ENCODE measurements at regions not wholly inside any gene's neighbourhood (a gene's known extent, or its start where the extent isn't known, plus 50 kb on each side); places are given as distances from the start of the nearest gene placed in this dataset.

DNA sequence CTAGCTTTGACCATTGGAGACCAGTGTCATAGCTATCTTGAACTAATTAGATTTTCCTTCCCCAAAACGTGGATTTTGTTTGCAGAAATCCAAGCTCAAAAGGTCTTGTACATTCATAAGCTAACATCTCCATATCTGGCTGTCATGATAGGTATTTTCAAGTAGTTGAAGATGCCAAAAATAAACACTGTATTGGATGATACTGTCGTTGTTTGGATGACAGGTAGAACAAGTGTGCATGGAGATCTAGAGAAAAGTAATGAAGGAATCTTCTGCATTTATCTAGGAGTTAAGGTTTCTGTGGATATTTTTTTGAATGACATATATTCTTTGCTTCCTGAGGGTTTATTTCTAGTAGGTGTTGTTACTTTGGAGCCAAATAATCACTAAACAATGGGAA, 1696.1 kb downstream of the SI start (continued):
- TF ChIP-seq NR0B1 (IDR thresholded peaks at IDR 0.05; ENCODE audit: partially characterized antibody) = no peak

DNA sequence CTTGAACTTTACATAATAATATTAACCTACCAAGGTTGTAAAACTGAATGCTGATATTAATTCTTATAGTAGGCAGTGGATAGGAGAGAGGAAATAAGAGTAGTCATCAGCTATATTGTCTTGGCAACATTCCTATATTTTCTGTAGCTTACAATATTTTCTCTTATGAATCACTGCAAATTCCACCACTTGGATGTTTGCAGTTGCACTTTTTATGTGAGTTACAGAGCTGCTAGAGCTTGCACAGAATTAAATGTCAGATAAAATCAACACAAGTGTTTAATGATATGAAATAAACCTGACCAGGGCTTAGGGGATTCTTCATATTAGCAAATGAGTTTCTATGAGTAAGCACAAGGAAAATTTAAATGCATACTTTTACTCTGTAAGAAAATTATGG, 1710.1 kb downstream of the SI start:
- no peak overlapping the region for H3K9ac ChIP-seq (ENCODE audit: insufficient read depth in 1 of 2, low read depth in 2 of 2, low read length in 2 of 2)
- no peak for DNase-seq (ENCODE audit: extremely low read depth in 1 of 4, low spot score in 3 of 4)
- BruUV-seq (replicated peaks) = no TSS peak
- no peak for FAIRE-seq
- TF ChIP-seq ZNF79 (CRISPR knock-in tag; IDR thresholded peaks at IDR 0.05; ENCODE audit: low read depth) (no peak), ZNF696 (CRISPR knock-in tag; conservative IDR thresholded peaks at IDR 0.05) (no peak), ERF (CRISPR knock-in tag; IDR thresholded peaks at IDR 0.05) (no peak), HNRNPK (IDR thresholded peaks at IDR 0.05; ENCODE audit: low read depth, low read length, poor library complexity, severe bottlenecking) (no peak), ZNF785 (CRISPR knock-in tag; IDR thresholded peaks at IDR 0.05) (no peak), ETS2 (tag; IDR thresholded peaks at IDR 0.05; ENCODE audit: borderline replicate concordance, poor library complexity, severe bottlenecking) (no peak), ZNF41 (CRISPR knock-in tag; conservative IDR thresholded peaks at IDR 0.05) (no peak)
- TF ChIP-seq, protein P1, sequence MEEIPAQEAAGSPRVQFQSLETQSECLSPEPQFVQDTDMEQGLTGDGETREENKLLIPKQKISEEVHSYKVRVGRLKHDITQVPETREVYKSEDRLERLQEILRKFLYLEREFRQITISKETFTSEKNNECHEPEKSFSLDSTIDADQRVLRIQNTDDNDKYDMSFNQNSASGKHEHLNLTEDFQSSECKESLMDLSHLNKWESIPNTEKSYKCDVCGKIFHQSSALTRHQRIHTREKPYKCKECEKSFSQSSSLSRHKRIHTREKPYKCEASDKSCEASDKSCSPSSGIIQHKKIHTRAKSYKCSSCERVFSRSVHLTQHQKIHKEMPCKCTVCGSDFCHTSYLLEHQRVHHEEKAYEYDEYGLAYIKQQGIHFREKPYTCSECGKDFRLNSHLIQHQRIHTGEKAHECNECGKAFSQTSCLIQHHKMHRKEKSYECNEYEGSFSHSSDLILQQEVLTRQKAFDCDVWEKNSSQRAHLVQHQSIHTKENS (CRISPR knock-in tag; IDR thresholded peaks at IDR 0.05) = no peak
- TF ChIP-seq, protein P2, sequence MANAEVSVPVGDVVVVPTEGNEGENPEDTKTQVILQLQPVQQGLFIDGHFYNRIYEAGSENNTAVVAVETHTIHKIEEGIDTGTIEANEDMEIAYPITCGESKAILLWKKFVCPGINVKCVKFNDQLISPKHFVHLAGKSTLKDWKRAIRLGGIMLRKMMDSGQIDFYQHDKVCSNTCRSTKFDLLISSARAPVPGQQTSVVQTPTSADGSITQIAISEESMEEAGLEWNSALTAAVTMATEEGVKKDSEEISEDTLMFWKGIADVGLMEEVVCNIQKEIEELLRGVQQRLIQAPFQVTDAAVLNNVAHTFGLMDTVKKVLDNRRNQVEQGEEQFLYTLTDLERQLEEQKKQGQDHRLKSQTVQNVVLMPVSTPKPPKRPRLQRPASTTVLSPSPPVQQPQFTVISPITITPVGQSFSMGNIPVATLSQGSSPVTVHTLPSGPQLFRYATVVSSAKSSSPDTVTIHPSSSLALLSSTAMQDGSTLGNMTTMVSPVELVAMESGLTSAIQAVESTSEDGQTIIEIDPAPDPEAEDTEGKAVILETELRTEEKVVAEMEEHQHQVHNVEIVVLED (CRISPR knock-in tag; IDR thresholded peaks at IDR 0.05) = no peak
- TF ChIP-seq, protein P3, sequence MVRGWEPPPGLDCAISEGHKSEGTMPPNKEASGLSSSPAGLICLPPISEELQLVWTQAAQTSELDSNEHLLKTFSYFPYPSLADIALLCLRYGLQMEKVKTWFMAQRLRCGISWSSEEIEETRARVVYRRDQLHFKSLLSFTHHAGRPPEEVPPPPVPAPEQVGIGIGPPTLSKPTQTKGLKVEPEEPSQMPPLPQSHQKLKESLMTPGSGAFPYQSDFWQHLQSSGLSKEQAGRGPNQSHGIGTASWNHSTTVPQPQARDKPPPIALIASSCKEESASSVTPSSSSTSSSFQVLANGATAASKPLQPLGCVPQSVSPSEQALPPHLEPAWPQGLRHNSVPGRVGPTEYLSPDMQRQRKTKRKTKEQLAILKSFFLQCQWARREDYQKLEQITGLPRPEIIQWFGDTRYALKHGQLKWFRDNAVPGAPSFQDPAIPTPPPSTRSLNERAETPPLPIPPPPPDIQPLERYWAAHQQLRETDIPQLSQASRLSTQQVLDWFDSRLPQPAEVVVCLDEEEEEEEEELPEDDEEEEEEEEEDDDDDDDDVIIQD (CRISPR knock-in tag; IDR thresholded peaks at IDR 0.05) = no peak
- ChIA-PET POLR2A (no interaction called here), CTCF (ENCODE audit: low intra/inter-chr PET ratio) (no interaction called here)
- no peaks in the 10 kb centered on the region for H3K79me2 ChIP-seq (ENCODE audit: control insufficient read depth, insufficient read depth, low read length)
- no peaks in the 10 kb centered on the region for H3K9me1 ChIP-seq (ENCODE audit: control insufficient read depth, insufficient read depth, low read length)
- no peaks in the 10 kb centered on the region for H3K27me3 ChIP-seq (ENCODE audit: control insufficient read depth in 2 of 2, insufficient read depth in 2 of 2, low read length in 2 of 2)
- H3K27ac ChIP-seq (ENCODE audit: extremely low read depth, low read depth, low read length) = no peak overlapping the region
- no peak overlapping the region for H3K4me3 ChIP-seq
- H3K4me2 ChIP-seq (ENCODE audit: insufficient read depth, low read length) = no peak overlapping the region
- ATAC-seq = no peak
- no peaks in the 10 kb centered on the region for H3K36me3 ChIP-seq (ENCODE audit: control insufficient read depth, insufficient read depth, low read length)
- H3K9me3 ChIP-seq (replicated peaks; ENCODE audit: control insufficient read depth, insufficient read depth, low read depth, low read length) = no peaks in the 10 kb centered on the region
- in situ Hi-C loops (cut with MboI) (no loop called here), intact Hi-C loops (cut with micrococcal nuclease) (no loop called here)
- H4K20me1 ChIP-seq (replicated peaks; ENCODE audit: control insufficient read depth, insufficient read depth, low read length) = no peaks in the 10 kb centered on the region
- H2AFZ ChIP-seq (ENCODE audit: low read depth, low read length) = no peak overlapping the region
- H3K4me1 ChIP-seq (replicated peaks in 1 of 2; ENCODE audit: control insufficient read depth in 2 of 2, insufficient read depth in 2 of 2, low read length in 2 of 2) = no peaks in the 10 kb centered on the region
